Caco-2 (cell line): ENCODE measurements at regions not wholly inside any gene's neighbourhood (a gene's known extent, or its start where the extent isn't known, plus 50 kb on each side); places are given as distances from the start of the nearest gene placed in this dataset.

Experiments
- BruUV-seq: library from RNA; stranded (reverse); fragments of 400-500 nt; replicated peaks from 2 replicates; lab custom pipeline; 2021; lab: Mats Ljungman, UMichigan
- CTCF ChIA-PET: fragments of 300-600 bp; sonication (Branson Sonifier 250); formaldehyde crosslinking; loops from one replicate; lab custom pipeline; 2022; ENCODE audit warnings: antibody characterized with exemption; lab: Charles Lee
- POLR2A ChIA-PET: fragments of 300-600 bp; sonication (Branson Sonifier 250); formaldehyde crosslinking; loops from one replicate; lab custom pipeline; 2022; ENCODE audit warnings: antibody characterized with exemption; lab: Charles Lee
- DNase-seq, 2 experiments: peaks; one replicate each; pipeline versions ENCODE4 v3.0.0 to v3.0.0-alpha.2; 2020 to 2022
- H3K27me3 ChIP-seq: replicated peaks from 2 replicates; pipeline ENCODE4 v1.6.0; 2011; ENCODE audit warnings: low read length; ENCODE audit not compliant: control insufficient read depth, insufficient read depth
- H3K36me3 ChIP-seq: 2 replicates; pipeline ENCODE4 v1.5.1; 2011; ENCODE audit warnings: low read length; ENCODE audit not compliant: control insufficient read depth, insufficient read depth
- H3K4me1 ChIP-seq: fragments of 250-450 bp; sonication (Bioruptor Pico); 2 replicates; pipeline ENCODE4 v1.5.1; 2020; ENCODE audit warnings: mild to moderate bottlenecking
- H3K4me3 ChIP-seq: 2 replicates; pipeline ENCODE4 v1.5.1; 2011; ENCODE audit warnings: low read depth, mild to moderate bottlenecking, control low read depth, low read length
- H3K9me3 ChIP-seq: fragments of 250-450 bp; sonication (Bioruptor Pico); 2 replicates; pipeline ENCODE4 v1.5.1; 2020; ENCODE audit warnings: mild to moderate bottlenecking, moderate library complexity
- H3K27ac Mint-ChIP-seq: one replicate; pipeline ENCODE4 v1.8.0; 2022; ENCODE audit warnings: mixed read lengths; ENCODE audit not compliant: unreplicated experiment
- H3K27me3 Mint-ChIP-seq: one replicate; pipeline ENCODE4 v1.8.0; 2022; ENCODE audit warnings: mixed read lengths; ENCODE audit not compliant: insufficient read depth, unreplicated experiment
- H3K36me3 Mint-ChIP-seq: one replicate; pipeline ENCODE4 v1.8.0; 2022; ENCODE audit warnings: mild to moderate bottlenecking, mixed read lengths; ENCODE audit not compliant: insufficient read depth, unreplicated experiment
- H3K4me1 Mint-ChIP-seq: one replicate; pipeline ENCODE4 v1.8.0; 2022; ENCODE audit warnings: low read depth, mixed read lengths; ENCODE audit not compliant: unreplicated experiment
- H3K4me3 Mint-ChIP-seq: one replicate; pipeline ENCODE4 v1.8.0; 2022; ENCODE audit warnings: mild to moderate bottlenecking, moderate library complexity, mixed read lengths; ENCODE audit not compliant: unreplicated experiment
- H3K9me3 Mint-ChIP-seq: one replicate; pipeline ENCODE4 v1.8.0; 2022; ENCODE audit warnings: mixed read lengths; ENCODE audit not compliant: unreplicated experiment
- CTCF ChIP-seq, 2 experiments: fragments of 200-600 bp in 1 of 2; IDR thresholded peaks; 1 replicate in 1 of 2; 2 replicates in 1 of 2; pipeline versions ENCODE4 v1.5.1 to v1.8.0; 2011 to 2022; ENCODE audit warnings: antibody characterized with exemption in 1 of 2, control low read depth in 1 of 2, inconsistent platforms in 1 of 2, low read depth in 1 of 2, low read length in 1 of 2, mild to moderate bottlenecking in 1 of 2, moderate library complexity in 1 of 2; ENCODE audit not compliant: insufficient read depth in 1 of 2, severe bottlenecking in 1 of 2, unreplicated experiment in 1 of 2
- intact Hi-C: fragments of 100-400 bp; cut with micrococcal nuclease; formaldehyde crosslinking; loops from one replicate; pipeline ENCODE4 v1.10.0; 2022; ENCODE audit not compliant: unreplicated experiment

- Mint-ChIP-seq H3K36me3 (no peaks in the 10 kb centered on the region), H3K27me3 (peaks cover 3% of the 10 kb centered on the region), H3K4me3 (no peak overlapping the region), H3K9me3 (peaks cover 9% of the 10 kb centered on the region), H3K4me1 (no peaks in the 10 kb centered on the region), H3K27ac (no peak overlapping the region)
- Histone ChIP-seq H3K27me3 (no peaks in the 10 kb centered on the region), H3K4me1 (no peaks in the 10 kb centered on the region), H3K36me3 (no peaks in the 10 kb centered on the region), H3K9me3 (no peaks in the 10 kb centered on the region), H3K4me3 (no peak overlapping the region)
- intact Hi-C loops = no loop called here
- ChIA-PET CTCF (no interaction called here), POLR2A (no interaction called here)
- no peak for DNase-seq
- BruUV-seq = no TSS peak
- no peak for TF ChIP-seq CTCF (IDR thresholded peaks at IDR 0.05; ENCODE audit: insufficient read depth in 1 of 2, low read depth in 1 of 2, low read length in 1 of 2, severe bottlenecking in 1 of 2, unreplicated experiment in 1 of 2)
These were observed 117.9 kb downstream of the GPCPD1 start for GRCh38 chr20:5492937-5493336.

GRCh38 chr20:5491455-5491854 lies 119.4 kb downstream of the GPCPD1 start:
- Histone ChIP-seq H3K4me3 (no peak overlapping the region), H3K4me1 (no peaks in the 10 kb centered on the region), H3K9me3 (no peaks in the 10 kb centered on the region), H3K27me3 (no peaks in the 10 kb centered on the region), H3K36me3 (no peaks in the 10 kb centered on the region)
- POLR2A ChIA-PET = no interaction called here
- intact Hi-C loops = no loop called here
- no TSS peak for BruUV-seq
- TF ChIP-seq CTCF (IDR thresholded peaks at IDR 0.05; ENCODE audit: insufficient read depth in 1 of 2, low read depth in 1 of 2, low read length in 1 of 2, severe bottlenecking in 1 of 2, unreplicated experiment in 1 of 2) = no peak
- Mint-ChIP-seq H3K27ac (no peak overlapping the region), H3K4me1 (no peaks in the 10 kb centered on the region), H3K9me3 (peaks cover 9% of the 10 kb centered on the region), H3K4me3 (no peak overlapping the region), H3K36me3 (no peaks in the 10 kb centered on the region), H3K27me3 (peaks cover 3% of the 10 kb centered on the region)
- no peak for DNase-seq
- CTCF ChIA-PET = no interaction called here

- Mint-ChIP-seq H3K27me3 (peaks cover 3% of the 10 kb centered on the region), H3K27ac (no peak overlapping the region)
- CTCF ChIA-PET = no interaction called here
These were observed 121.2 kb downstream of the GPCPD1 start for GRCh38 chr20:5489601-5490000.

More at GRCh38 chr20:5489601-5490000, 121.2 kb downstream of the GPCPD1 start:
- Histone ChIP-seq H3K27me3 (no peaks in the 10 kb centered on the region), H3K36me3 (no peaks in the 10 kb centered on the region), H3K4me1 (no peaks in the 10 kb centered on the region), H3K9me3 (no peaks in the 10 kb centered on the region), H3K4me3 (no peak overlapping the region)
- no peak for DNase-seq
- no TSS peak for BruUV-seq
- Mint-ChIP-seq H3K9me3 (peaks cover 3% of the 10 kb centered on the region), H3K36me3 (no peaks in the 10 kb centered on the region), H3K4me1 (no peaks in the 10 kb centered on the region), H3K4me3 (no peak overlapping the region)
- intact Hi-C loops = no loop called here
- POLR2A ChIA-PET = no interaction called here
- no peak for TF ChIP-seq CTCF (IDR thresholded peaks at IDR 0.05; ENCODE audit: insufficient read depth in 1 of 2, low read depth in 1 of 2, low read length in 1 of 2, severe bottlenecking in 1 of 2, unreplicated experiment in 1 of 2)
